Left kidney (tissue), 1 donor: ENCODE measurements at regions not wholly inside any gene's neighbourhood (a gene's known extent, or its start where the extent isn't known, plus 50 kb on each side); places are given as distances from the start of the nearest gene placed in this dataset.
"Not testable (repeated sequence)": the region's sequence is repeated elsewhere in the genome, so short reads cannot be mapped to it uniquely, and the experiment has no call there.

Experiments used
- DNase-seq: peaks from one replicate; pipeline ENCODE4 v3.0.0-alpha.2; 2013

DNA sequence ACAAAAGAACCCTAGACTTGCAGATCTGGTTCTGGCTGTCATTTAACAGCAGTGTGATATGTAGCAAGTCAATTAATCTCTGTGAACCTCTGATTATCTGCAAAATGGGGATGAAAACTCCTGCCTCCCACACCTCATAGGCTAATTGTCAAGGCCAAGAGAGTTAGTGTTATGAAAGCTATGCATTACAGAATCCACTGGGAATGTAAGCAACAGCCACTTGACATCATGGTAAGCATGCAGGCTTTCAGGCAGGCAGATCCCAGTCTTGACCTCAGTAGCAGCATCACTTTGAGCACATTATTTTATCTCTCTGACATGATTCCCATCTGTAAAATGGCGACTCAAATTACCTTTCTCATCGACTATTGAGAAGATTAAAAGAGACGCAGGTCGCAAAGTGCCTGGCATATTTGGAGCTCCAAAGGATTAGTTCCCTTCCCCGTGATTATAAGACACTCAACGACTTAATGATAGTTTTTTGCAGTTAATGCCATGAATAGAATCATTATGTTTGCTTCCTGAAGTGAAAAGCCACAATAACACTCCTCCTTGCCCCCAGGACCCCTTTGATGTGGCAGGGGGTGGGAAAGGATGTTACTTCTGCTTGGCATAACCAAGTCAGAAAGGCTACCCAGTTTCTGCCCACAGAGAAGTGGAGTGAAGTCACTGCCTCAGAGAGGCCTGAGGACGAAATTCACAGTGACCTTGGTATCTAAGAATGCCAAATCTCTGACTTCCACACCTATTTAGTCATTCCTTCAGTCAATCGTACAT is 273.0 kb upstream of the NFIA start:
- DNase-seq: no peak

DNA sequence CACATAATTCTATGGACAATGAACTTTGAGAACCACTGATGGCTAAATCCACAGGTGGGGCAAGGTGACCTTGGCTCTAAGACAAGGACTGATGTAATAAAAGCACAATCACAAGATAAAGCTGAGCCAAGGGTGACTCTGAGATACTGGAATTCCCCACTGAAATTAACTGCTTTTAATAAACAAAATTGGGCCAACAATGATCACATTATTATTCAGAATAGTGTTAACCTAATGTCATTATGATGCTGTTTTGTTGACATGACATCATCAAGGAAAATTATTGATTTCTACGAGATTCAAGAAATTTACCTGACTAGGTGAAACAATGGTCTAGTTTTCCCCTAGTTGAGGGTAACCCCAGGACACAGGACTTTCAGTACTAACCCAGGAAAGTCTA is 273.7 kb upstream of the NFIA start:
- no peak for DNase-seq

DNA sequence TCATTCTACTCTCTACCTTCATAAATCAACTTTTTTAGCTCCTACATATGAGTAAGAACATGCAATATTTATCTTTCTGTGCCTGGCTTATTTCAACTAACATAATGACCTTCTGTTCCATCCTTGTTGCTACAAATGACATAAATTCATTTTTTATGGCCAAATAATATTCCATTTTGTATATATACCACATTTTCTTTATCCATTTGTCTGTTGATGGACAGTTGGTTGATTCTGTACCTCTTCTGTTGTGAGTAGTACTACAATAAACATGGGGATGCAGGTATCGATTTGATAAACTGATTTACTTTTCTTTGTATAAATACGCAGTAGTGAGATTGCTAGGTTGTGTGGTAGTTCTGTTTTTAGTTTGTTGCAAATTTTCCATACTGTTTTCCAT is 279.5 kb upstream of the NFIA start:
- no peak for DNase-seq

DNA sequence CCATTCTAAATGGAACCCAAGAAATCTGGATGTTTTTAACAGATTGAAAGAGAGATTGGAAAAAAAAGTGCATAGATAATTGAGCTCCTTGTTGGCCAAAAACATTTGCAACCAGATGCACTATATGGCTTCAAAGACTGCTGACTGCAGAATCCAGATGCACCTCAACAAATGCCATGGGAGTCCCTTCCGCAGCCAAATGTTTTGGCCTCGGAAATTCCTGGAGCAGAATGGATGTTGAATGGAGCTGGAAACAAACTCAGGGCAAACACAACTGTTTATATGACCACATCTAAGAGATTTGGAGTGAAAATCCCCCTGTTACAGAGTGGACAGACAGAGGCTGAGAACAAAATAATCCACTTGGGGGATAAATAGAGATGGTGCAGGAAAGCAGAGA is 285.0 kb upstream of the NFIA start:
- no peak for DNase-seq

DNA sequence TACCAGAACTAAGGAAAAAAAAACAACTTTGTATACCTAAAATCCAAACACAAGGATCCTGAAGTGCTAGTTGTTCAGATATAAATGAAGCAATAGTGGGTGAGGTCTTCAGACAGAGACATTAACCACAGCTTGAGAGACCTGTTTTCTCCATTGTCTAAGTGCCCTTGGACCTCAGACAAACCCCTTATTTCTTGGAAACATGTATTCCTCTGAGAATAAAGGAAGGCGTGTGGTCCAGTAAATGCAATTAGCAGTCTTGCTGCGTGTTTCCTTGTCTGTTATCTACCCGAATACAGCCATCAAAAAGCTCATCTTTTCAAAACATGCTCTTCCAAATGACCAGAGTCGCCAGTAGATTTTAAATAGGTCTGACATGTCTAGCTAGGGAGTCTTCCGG is 291.1 kb upstream of the NFIA start:
- no peak for DNase-seq

DNA sequence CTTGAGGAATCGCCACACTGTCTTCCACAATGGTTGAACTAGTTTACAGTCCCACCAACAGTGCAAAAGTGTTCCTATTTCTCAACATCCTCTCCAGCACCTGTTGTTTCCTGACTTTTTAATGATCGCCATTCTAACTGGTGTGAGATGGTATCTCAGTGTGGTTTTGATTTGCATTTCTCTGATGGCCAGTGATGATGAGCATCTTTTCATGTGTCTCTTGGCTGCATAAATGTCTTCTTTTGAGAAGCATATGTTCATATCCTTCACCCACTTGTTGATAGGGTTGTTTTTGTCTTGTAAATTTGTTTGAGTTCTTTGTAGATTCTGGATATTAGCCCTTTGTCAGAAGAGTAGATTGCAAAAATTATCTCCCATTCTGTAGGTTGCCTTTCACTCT is 309.3 kb upstream of the NFIA start:
- not testable (repeated sequence) for DNase-seq

DNA sequence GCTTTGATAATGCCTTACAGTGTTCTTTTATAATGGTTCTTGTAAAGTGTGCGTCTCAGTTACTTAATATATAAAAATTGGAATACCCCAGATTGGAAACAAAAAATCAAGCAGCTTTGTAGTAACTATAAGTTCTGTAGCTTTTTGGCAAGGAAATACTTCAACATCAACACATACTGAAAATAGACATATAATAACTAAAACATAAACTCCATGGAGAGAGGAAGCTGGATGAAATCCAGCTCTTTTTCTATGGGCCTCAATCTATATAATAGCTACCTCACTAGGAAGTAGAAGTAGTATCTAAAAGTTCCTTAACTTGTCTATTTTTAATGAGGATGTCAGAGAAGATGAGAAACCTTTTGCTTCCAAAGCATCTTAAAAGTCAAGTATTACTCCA is 313.3 kb upstream of the NFIA start:
- no peak for DNase-seq

DNA sequence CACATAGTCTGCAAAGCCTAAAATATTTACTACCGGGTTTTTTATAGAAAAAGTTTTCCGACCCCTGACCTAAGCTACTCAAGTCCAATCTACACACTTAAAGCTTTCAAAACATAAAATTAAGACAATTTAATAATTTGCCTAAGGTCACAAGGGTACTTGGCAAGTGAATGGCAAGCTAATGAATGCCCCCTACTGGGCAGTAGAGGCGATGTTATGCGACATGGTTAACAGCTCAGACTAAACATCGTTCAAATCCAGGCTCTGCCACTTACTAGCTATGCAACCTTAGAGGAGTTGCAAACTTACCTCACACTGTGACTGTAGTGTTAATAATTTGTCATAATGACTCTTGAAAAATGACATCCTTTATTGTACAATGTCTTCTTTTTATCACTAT is 317.2 kb upstream of the NFIA start:
- DNase-seq: peak; percentile 22

DNA sequence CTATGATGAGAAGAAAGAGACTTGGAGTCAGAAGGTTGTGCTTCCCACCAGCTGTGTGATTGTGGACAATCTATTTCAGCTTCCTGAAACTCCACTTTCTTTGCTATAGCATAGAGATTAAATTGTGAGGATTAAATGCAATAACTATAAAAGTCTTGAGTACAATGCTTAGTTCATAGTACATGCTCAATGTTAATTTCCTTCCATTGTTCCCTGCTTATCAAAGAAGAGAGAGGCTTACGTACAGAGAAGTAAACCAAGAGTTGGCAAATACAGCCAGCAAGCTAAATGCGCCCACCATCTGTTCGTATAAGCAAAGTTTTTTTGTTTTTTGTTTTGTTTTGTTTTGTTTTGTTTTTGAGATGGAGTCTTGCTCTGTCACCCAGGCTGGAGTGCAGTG is 317.9 kb upstream of the NFIA start:
- DNase-seq: no peak

DNA sequence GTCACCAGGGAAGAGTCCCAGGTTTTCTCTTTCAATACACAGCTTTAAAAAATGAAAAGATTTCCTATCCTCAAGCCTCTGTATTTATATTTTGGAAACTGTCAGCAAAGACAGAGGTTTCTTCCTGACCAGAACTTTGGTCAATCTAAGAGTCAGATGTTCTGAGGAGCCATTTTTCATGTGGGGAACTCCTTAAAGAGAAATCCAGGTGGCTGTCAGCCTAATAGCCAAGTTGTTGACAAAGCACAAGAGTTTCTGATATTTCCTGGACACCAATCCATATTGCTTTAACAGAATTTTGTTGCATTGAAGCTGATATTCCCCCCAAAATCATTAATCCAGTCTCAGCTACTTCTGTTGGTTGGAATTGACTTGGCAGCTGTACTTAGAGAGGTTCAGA is 318.6 kb upstream of the NFIA start:
- DNase-seq: no peak

DNA sequence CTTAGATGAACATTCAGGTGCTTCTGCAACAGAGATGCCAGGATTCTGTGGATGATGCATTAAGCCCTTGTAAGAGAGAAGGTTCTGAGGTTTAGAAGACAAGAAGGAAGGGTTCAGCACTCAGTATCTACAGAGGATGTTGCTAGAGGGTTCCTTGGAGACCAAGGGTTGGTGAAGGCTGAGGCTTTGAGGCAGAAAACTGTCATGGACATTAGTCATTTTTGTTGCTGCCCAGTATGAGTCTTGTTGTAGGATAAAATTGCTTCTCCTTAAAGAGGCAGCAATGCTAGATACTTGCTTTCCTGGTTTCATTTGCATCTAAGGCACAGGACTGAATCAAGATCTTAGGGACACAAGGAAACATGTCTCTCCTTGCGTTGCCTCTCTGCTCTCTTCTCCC is 319.4 kb upstream of the NFIA start:
- no peak for DNase-seq

DNA sequence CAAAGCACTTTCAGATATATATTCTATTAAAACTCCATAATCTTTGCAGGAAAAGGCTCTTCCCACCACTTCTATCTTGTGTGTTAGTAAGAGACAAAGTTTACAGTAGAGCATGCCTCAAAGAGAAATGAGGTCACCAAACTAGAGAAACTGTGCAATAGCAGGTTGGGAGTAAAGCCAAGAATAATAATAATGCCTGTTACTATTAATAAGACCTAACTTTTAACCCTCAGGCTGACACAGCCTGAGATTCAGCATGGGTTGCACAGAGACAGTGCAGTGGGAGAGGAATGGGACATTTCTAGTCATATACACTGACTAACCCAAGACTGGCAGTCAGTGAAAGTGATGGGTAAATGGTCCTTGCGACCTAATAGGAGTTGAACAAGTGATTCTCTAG is 320.2 kb upstream of the NFIA start:
- no peak for DNase-seq

DNA sequence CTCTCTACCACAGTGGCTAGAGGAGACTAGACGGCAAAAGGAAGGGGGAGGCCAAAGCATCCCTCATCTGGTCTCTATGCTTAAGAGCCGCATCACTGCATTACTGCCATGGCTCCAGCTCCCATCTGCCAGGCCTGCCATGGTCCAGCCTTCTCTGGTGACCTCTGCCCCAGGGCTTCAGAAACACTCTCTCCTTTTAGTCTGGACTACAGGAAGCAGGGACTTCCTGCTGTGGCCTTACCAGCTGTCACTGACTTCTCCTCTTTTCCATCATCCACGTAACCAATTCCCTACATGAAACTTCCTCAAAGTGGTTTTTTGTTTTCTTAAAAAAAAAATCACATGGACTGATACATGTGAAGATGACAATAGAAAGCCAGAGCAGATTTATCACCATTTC is 323.1 kb upstream of the NFIA start:
- DNase-seq: no peak

DNA sequence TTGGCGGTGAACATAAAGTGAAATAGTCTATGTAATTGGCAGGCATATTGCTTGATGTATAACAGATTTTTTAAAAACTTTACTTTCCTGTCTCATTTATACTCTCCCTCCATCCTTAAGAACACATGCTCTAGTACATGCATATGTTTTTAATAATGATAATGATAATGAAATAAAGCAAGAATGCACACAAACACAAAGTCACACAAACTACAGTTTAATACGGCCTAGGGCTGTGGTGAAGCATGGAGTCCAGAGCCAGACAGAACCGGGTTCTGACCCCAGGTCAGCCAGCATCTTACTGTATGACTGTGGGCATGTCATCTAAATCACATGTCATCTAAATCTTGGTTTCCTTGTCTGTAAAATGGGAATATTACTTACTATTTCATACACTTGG is 324.9 kb upstream of the NFIA start:
- DNase-seq: no peak

DNA sequence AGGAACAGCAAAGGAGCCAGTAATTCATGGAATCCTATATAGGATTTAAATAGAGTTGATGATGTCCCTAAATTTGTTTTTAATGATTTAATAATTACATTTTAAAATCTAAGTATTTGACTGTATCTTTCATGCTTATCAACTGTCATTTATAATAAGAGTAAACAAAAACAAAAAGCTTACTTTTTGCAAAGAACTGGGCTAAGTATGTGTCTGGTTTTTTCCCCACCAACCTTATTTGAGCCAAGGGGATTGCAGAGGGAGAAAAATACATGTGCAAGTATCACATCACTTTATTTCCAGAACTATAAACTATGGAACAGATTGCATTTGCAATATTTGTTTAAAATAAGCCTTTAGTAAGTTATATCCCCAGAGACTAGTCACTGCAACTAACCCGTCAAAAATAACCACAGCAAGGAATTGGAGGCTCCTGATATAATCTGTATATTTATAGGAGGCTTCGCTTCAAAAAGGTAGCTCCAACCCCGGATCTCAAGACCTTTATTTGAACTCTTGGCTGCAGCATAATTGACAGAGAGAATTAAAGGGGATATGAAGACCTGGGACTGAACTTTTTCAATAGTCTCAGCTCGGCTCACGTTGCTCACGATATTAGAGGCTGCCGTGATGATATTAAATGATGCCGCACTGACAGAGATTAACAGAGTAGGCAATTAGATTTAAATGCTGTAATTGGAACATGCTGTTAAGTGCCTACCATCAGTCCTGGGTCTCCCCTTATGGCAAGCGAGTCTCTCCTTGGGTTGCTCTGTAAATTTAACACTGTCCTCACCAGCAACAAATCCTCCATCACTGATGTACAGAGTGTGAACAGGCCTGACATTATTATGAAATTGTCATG is 329.1 kb upstream of the NFIA start:
- no peak for DNase-seq

DNA sequence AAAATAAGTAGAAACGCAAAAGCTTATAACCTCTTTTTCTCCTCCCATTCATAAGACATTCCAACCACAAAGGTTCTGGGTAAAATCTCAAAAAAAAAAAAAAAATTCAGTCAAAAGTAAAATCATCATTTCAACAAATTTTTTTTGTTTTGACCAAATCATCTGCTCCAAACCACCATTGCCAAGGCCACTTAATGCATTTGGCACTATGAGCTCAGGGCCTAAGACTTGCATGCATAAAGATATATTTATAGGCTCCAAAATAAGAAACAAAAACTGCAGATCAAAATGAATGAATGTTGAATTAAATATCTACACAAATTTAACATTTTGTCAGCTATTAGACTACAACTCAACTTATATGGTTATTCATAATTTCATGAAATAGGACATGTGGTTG is 331.1 kb upstream of the NFIA start:
- no peak for DNase-seq

DNA sequence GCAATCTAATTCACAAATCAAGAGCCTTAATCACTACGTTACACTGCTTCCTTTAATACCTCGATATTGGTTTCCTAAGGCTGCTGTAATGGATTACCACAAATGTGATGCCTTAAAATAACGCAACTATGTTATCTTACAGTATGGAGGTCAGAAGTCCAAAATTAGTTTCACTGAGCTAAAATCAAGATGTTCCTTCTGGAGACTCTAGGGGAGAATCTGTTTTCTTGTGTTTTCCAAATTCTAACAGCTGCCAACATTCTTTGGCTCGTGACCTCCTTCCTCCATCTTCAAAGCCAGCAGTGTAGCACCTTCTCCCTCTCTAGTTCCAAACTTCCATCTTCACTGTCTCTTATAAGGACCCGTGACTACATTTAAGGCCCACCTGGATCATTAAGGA is 335.0 kb upstream of the NFIA start:
- no peak for DNase-seq

DNA sequence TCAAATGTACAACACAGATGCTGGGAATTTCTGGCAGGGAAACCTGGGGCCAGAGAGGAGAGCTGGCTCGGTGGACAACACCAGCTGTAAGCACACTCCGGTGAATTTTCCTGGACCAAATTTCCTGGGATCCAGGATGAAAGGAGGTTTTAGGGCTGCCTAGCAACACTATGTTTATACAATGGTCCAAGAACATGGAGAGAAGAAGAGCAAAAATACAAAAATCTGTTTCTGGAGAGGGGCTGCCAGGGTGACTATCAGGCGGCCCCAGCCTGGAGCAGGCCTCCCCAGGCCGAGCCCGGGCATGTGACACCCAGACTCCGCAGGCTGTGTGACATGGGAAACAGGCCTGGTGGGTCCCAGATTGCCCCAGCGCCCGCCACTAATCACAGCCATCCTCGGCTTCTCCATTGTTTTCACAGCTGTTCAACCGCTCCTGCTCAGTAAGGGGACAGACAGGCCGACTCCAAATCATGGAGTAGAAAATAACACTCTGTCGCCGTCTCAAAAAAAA is 336.0 kb upstream of the NFIA start:
- DNase-seq: peak; percentile 43

DNA sequence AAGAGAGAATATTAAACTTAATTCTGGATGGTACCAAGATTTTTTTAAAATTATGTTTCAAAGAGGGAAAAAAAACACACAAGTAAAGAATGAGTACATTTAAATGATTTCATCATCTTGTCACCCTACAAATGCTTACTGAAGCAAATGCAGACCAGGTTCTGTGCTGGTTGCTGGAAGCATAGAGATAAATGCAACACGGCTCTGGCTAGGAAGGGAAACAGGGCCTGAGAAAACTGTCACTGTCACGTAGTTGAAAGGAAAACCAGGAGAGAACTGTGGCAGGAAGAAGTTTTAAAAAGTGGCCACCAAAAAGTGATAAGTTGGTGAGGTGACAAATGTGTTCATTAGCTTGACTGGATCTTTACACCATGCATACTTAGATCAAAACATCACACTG is 336.9 kb upstream of the NFIA start:
- DNase-seq: no peak

DNA sequence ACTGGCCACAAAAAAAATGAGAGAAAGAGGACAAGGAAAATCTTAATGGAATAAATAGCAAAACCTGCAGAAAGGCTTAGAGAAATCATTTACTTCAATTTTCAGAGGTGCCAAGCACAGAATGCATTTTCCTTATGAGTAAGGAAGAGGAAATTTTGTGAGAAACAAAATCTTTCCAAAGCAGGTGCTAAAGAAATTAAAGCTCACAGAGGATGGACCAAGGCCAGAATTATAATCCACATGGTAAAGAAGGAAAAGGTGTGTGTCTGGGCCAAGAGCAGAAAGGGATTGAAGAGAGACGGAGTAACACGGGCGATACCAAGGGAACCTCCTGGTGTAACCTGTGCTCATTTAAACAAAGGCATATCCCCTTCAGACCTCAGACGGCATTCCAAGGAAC is 340.0 kb upstream of the NFIA start:
- DNase-seq: no peak

DNA sequence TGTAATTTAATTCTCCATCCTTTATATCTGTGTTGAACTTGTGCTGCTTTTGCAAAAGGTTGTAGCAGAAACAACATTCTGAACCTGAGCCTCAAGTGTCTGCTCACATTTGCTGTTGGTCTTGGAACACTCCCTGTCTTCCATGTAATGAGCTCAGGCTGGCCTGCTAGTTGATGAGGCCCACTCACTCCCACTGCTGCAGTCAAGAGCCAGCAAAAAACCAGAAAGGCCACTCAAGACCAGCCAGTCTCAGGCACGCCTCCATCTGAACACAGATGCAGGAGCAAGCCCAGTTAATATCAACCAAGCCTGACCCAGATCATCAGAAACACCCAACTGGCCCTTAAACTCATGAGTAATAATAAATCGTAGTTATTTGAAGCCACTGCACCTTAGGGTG is 342.2 kb upstream of the NFIA start:
- DNase-seq: no peak

DNA sequence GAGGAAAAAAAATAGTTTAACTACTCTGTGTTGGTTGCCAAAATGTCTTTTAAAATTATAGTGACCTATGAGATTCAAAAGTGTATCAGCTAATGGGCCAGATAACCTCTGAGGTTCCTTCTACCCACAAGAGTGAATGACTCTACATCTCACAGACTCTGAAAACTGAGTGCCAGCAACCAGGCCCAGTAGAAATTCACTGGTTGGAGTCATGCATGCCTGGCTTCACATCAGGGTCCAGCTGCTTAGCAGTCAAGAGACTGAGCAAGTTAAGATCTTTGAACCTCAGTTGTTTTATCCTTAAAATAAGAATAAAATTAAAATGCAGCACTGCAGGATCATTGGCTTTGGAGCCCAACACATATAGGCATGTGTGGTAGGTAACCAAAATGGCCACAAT is 342.6 kb upstream of the NFIA start:
- no peak for DNase-seq

DNA sequence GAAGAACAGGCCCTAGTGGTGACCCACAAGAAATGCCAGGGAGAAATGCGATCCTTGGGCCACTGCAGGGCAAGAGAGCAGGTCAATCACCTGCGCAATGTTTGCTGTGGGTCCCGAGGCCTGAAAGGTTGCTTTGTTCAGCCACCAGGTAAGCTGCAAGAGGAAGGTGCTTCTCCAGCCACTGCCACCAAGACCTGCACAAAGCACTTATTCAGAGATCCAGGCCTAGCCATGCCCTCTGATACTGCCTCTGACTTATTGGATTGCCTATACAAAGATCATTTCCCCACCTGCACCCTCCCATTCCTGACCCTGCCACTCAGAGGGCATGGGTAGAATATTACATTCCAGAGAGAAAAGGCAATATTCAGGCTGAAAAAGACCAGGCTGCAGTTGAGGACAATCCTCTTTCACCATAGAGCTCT is 349.4 kb upstream of the NFIA start:
- DNase-seq: no peak

DNA sequence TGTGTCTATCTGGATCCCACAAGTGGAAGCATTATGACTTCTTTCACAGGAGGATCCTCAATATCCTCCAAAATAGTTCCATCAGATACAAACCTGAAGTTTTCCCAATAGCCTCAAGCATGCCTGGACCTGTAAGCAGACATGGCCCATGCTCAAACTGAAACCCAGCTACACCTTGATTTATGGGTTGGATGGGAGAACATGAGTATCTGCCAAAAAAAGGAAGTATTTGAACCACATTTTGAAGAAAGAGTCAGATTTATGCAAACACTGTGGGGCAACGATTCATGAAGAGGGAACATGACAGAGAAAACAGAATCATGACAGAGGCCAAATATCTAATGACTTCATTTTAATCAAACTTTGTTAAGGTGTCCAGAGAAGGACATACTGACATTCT is 351.0 kb upstream of the NFIA start:
- no peak for DNase-seq
